HUDEP-2 (cell line): ENCODE measurements at regions not wholly inside any gene's neighbourhood (a gene's known extent, or its start where the extent isn't known, plus 50 kb on each side); places are given as distances from the start of the nearest gene placed in this dataset.
A peak's percentile ranks its signal among the peaks of the same experiment; 100 is the strongest.
"Not testable (repeated sequence)": the region's sequence is repeated elsewhere in the genome, so short reads cannot be mapped to it uniquely, and the experiment has no call there.

ENCODE experiments used
- DNase-seq, 76 experiments: peaks; one replicate each; lab custom pipeline; 2025; ENCODE audit not compliant: unreplicated experiment in 76 of 76; lab: John Stamatoyannopoulos, UW

DNA sequence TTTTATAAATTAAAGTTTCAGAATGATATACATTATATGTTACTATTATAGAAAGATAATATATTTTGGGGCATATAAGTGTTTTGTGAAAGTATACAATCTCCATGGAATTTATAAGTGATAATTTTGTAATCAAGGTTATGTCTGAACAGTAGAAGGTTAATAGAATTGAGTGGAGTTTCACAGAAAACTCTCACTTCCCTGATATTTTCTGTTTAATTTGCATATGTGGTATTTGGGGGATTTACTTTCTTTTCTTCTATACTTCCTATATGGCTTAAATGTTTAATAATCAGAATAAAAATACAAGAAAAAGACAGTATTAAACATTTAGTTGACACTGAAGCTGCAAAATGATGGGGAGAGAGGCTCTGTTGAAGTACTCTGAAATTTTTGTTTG is 848.5 kb downstream of the DACH1 start:
- DNase-seq: no peak

DNA sequence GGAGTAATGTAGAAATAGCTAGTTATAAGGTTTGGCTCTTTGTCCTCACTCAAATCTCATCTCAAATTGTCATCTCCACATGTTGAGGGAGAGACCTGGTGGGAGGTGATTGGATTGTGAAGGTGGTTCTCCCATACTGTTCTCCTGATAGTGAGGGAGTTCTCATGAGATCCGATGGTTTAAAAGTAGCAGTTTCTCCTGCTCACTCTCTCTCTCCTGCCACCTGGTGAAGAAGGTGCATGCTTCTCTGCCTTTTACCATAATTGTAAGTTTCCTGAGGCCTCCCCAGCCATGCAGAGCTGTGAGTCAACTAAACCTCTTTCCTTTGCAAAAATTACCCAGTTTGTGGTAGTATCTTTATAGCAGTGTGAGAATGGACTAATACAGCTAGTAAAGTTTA is 849.4 kb downstream of the DACH1 start:
- no peak for DNase-seq

DNA sequence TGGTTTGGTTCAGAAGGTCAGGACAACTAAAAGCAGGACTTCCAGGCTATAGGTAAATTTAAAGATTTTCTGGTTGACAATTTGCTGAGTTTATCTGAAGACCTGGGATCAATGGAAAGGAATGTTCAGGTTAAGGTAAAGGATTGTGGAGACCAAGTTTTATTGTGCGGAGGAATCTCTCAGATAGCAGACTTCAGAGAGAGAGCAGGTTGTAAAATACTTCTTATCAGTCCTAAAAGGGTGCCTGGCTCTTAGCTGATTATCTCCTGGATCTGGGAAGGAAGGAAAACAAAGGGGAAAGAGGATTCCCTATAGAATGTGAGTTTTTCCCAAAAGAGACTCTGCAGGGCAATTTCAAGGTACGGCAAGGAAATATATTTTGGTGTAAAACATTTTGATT is 851.5 kb downstream of the DACH1 start:
- no peak for DNase-seq

DNA sequence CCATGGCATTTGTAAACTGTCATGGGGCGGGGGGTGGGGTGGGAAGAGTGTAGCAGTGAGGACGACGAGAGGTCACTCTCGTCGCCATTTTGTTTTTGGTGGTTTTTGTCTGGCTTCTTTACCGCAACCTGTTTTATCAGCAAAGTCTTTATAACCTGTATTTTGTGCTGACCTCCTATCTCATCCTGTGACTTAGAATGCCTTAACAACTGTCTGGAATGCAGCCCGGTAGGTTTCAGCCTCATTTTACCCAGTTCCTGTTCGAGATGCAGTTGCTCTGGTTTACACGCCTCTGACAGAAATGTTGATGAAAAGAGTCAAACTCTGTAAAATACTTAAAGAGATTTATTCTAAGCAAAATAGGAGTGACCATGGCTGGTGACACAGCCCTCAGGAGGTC is 852.0 kb downstream of the DACH1 start:
- no peak for DNase-seq

DNA sequence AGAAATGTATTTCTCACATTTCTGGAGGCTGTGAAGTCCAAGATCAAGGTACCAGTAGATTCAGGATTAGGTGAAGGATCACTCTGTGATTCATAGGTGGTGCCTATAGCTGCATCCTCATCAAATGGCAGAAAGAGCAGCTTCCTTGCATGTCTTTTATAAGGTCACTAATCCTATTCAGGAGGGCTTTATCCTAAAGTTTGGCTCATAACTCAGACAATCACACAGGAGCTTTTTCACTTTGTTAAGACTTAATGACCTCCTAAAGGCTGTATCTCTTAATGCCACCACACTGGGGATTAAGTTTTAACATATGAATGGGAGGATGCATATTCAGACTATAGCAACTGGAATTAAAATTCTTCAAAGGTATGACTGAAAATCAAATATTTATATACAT is 861.1 kb downstream of the DACH1 start:
- DNase-seq: no peak

DNA sequence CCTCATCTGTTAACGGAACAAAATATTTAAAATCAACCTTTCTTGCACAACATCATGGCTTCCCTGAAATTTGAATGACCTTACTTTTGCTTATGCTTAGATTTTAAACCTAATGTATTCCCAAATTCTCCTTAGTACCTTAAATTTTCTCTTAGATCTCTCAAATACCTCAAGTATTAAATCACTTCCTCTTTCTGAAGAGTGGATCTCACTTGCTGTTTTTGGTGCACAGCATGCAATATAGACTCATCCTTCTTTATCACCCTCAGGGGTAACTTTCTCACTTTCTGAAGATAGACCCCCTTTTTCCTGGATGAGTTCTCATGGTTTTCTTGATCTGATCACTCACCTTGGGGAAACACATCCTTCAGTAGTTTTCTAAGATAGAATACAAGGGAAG is 871.7 kb downstream of the DACH1 start:
- DNase-seq: no peak

DNA sequence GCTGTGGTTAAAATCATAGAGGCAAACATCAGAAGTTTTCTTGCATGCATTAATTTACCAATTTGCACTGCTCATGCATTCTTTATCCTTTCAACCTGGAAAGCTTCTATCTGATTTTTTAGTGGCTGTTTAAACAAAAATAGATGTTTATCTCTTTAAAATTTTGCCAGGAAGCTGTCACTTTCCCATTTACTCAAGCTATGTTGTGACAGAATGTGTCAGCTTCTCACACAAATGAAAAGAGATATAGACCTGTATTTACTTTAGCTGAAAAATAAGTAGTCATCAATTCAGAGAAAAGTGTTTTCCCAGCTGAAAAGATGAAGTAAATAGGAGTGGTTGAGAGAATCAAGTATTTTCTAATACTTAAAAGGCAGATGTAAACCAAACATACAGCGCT is 872.8 kb downstream of the DACH1 start:
- no peak for DNase-seq

DNA sequence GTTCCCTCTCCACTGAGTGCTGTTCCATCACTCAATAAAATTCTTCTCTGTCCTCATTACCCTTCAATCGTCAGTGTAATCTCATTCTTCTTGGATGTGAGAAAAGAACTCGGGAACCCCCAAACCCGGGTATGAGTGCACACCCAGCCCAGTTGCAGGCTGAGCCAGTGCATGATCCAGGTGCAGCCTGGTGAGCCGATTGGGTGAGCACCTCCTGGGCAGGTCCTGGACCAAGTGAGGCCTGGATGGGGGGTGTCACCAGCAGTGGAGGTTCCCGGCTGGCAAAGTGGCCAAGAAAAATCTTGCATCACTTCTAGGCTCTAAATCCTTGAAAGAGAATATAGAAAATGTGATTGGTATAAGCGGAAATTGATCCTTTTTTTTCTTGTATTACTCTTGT is 878.8 kb upstream of the KLHL1 start:
- no peak for DNase-seq

DNA sequence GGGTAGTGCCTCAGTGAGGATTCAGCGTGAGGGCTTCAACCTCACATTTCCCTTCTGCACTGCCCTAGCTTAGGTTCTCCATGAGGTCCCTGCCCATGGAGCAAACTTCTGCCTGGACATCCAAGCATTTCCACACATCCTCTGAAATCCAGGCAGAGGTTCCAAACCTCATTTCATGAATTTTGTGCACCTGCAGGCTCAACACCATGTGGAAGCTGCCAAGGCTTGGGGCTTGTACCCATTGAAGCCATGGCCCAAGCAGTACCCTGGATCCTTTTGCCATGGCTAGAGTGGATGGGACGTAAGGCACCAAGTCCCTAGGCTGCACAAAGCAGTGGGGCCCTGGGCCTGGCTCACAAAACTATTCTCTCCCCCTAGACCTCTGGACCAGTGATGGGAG is 877.1 kb upstream of the KLHL1 start:
- no peak for DNase-seq

DNA sequence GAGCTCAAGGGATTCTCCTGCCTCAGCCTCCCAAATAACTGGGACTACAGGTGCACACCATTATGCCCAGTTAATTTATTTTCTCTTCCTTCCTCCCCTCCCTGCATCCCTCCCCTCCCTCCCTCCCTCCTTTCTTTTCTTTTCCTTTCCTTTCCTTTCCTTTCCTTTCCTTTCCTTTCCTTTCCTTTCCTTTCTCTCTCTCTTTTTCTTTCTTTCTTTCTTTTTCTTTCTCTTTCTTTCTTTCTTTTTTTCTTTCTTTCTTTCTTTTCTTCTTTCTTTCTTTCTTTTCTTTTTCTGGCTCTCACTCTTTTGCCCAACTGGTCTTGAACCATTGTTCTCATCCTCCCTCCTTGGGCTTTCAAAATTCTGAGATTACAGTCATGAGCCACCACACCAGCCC is 873.0 kb upstream of the KLHL1 start:
- DNase-seq: not testable (repeated sequence)

DNA sequence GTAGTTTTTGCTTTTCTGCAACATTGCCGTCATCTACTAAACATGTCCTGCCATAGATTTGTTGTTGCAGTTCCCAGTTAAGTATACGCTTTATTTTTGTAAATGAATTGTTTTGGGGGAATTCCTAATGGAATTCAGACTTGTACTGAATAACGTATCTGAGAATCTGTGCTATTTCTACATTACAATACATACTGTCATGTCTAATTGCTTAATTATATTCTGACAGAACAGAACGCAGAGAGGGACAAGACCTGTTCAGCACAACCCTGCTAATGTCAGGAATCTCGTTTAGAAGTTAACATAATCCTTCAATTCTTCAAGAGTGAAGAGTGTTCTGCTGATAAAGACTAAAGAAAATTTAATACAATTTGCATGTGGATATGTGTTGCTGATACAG is 861.1 kb upstream of the KLHL1 start:
- DNase-seq: no peak

DNA sequence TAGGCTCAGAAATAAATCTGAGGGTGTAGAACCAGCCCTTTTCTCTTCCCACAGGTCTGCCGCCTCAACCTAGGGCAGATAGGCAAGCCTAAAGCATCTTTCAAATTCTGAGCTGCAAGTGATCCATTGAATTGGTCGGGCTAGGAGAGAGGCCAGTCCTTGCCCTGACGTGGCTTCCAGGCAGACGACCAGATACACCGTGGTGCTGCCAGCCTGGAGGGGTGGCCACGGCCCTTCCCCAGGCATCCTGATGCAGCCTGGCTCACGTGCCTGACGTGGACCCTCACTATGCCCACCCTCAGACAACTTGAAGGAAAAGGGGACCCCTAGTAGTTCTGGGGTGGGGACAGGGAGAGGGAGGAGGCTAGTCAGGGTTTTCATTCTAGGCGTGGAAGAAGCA is 859.3 kb upstream of the KLHL1 start:
- no peak for DNase-seq

DNA sequence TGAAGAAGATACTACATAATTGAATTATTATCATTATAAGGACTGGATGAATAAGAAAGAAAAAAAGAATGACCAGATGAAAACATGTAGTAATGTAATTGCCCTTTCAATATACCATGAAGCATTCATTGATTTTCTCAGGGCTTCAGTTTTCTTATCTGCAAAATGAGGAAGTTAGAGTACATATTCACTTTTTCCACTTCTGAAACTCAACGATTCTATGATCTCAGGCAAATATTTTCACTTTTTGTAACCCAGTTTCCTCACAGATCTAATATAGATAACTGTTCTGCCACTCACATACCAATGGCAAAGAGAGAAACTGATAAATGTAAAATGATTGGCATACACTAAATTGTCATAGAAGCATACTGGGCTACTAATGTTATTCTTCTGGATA is 856.6 kb upstream of the KLHL1 start:
- DNase-seq: peak in 6 of 76 experiments; percentile 1 to 44 (median 15)

DNA sequence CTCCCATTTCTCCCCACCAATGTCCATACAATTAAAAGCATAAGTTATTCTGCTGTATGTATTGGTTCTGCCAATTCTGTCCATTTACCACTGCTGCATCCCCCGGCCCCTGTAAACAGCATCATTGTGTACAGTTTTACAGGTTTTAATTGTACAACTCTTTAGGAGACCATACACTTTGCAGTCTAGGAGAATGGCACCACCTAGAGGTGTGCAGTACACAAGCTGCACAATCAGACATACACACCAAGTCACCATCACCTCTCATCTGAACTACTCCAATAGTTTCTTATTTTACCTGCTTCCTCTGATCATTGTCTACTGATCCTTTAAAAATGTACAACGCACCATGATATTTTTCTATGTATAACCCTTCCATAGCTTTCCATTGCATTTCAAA is 855.9 kb upstream of the KLHL1 start:
- DNase-seq: peak in 1 of 76 experiments; percentile 3

DNA sequence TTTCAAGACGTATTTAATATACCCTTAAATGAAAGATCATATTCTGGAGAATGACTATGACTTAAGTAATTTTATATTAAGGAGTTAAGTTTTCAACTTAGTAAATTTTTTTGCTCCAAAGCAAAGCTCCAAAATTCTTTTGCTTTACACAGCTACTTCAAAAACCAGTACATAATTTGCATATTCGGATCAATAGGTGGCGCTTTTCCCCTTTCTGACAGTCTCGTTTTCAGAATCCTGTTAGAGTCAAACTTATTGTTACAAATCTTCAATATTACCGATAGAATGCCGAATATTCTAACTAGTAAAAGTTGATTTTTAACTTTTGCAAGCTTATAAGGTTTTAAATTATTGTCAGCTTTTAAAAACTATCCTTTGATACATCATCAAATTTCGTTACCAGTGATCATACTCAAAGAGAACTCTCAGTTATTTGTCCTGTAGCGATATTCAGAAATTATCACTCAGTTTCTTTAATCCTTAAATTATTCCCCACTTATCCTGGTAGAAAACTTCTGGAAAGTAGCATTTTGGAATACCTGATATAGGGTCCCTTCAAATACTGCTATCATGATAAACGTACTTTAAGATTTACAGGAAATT is 852.7 kb upstream of the KLHL1 start:
- DNase-seq: peak in 8 of 76 experiments; percentile 0 to 28 (median 3)

DNA sequence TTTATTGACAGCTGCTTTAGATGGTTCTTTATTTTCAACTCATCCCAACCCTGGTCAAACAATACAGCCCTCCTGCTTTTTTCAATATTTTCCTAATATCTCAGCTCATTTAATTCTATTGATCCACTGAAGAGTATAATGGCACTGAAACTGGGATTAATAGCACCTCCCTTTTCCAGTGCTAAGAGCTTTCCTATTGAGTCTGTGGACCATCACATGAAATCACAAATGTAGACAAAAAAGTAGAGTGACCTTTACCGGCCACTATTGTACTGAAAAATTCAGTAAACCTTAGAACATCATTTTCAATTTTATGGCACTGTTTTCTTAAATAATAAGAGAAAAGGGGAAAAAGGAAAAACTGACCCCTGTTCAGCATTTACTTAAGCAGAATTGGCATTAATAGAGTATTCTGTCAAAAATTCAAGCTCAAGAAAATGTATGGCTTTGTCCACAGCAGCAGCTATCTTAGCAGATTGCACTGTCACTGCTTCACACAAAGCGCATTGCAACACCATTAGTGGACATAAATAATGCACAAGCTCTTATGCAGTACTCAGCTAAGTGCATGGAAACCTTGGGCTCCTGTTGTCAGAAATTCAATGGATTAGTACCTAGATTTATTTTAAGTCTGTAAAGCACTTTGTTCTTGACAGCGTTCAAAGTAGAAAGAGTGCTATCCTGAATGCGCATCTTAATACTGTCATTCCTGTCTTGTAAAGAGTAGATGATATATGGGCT is 851.0 kb upstream of the KLHL1 start:
- DNase-seq: no peak

DNA sequence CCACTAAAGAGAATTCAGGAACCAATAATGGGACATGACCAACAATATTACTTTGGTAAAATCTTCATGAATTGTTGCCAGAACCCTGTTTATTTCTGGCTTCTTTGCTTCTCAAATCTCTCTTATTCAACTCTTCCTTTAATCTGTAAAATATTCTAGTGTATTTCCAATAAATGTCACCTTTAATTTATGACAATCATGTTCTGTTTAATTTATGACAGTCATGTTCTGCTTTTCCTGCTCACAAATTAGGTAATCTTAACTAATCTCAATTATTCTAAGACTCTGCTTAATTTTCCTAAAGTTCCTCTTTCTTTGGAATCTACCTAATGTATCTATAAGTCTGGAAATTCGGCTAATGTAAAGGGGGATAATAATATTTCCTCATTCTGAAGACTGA is 847.6 kb upstream of the KLHL1 start:
- no peak for DNase-seq

DNA sequence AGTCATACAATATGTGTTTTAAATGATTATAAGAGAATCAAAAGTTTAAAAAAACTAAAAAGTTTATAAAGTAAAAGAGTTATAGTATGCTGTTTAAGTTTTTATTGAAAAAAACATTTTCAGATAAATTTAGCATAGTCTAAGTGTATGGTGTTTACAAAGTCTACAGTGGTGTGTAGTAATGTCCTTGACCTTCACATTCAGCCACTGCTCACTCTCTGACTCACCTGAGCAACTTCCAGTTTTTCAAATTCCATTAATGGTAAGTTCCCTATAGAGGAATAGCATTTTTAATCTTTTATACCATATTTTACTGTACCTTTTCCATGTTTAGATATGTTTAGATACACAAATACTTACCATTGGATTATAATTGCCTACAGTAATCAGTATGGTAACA is 842.4 kb upstream of the KLHL1 start:
- no peak for DNase-seq

DNA sequence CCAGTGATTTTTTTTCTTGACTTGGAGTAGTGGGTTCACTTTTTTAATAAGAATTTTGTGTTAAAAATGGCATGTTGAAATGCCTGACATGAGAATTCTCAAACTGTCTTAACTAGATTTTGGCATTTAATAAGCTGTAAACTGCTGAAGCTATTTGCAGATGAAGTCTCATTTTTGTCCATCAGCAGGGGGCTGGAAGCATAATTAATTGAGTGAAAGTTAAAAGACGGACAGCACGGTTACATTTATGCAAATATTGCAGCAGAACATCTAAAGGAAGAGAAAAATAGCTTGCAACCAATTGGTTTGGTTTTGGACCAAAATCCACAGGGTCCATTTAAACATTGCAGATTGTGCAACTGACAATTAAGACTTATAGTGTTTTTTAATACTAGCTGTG is 837.3 kb upstream of the KLHL1 start:
- no peak for DNase-seq

DNA sequence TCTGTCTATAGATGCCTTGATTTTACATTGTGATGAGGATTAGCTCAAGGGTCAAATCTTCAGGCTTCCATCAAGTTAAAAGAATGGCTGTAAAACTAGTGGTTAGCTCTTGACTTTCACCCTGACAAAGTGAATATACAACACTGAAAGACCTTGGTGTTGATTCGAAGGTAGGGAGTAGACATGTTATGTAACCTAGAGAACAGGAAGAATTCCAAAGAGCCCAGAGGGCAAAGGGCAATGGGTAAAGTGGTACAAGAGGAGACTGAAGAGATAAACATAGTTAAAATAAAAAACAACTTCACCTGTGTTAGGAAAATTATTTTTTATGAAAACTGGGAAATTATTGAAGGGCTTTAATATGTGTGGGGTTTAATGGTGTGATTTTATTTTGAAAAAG is 833.2 kb upstream of the KLHL1 start:
- no peak for DNase-seq

DNA sequence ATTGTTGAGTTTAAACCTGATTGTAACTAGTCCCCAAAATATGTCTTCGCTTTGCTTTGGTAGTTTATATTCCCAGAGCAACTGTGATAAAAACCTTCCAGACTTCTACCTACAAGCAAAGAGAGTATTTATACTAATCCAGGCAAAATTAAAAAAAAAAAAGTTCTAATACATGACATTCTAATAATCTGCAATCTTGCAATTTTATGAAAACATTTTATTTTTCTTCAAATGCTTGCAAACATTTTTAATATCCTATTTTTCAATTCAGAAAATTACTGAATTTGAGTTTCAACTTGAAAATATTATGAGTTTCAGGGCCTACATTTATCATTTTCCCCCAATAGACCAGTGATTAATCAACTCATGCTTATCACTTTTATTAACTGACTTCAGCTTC is 830.2 kb upstream of the KLHL1 start:
- DNase-seq: no peak

DNA sequence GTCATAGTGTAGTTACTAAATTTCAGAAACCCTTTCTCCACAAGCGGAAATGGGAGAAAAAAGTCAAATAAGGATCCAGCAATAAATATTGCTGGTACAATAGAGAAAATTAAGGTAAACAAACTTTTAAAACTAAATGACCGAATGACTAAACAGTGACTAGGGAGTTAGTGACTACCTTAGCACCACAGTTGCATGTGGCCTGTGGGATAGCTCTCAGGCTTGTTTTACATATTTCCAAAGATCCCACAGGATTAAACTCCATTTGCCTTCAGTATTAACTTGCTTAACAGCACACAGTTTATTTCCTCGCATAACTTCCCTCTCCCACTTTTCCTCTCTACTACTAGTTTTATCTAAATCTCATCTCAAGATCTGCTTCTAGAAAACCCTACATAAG is 824.3 kb upstream of the KLHL1 start:
- no peak for DNase-seq
